K562 (cell line): ENCODE measurements at regions not wholly inside any gene's neighbourhood (a gene's known extent, or its start where the extent isn't known, plus 50 kb on each side); places are given as distances from the start of the nearest gene placed in this dataset.

Experiments
- ATAC-seq: fragments of 200-7000 bp; cut with Tn5 transposase; 3 replicates; pipeline ENCODE4 v1.9.1; 2020; ENCODE audit warnings: moderate library complexity
- BruUV-seq: library from RNA; stranded (reverse); fragments of 400-500 nt; replicated peaks from 2 replicates; lab custom pipeline; 2021; lab: Mats Ljungman, UMichigan
- CTCF ChIA-PET: fragments of 300-600 bp; formaldehyde crosslinking; extraction: SDS; loops from one replicate; lab custom pipeline; 2021; ENCODE audit warnings: low intra/inter-chr PET ratio; lab: Yijun Ruan, JAX
- POLR2A ChIA-PET: fragments of 300-600, 350-650 bp; sonication (Branson Sonifier 250); formaldehyde crosslinking; extraction: SDS; loops from one replicate; lab custom pipeline; 2021; ENCODE audit warnings: antibody characterized with exemption, inconsistent platforms; lab: Yijun Ruan, JAX
- DNase-seq, 4 experiments: peaks; one replicate each; pipeline versions ENCODE4 v3.0.0 to v3.0.0-alpha.2; 2011 to 2018; ENCODE audit warnings: low spot score in 3 of 4, mixed read lengths in 3 of 4; ENCODE audit errors: extremely low read depth in 1 of 4
- FAIRE-seq: peaks from 2 replicates; lab custom pipeline; 2011; peaks lifted over from hg19 to GRCh38; lab: Jason Lieb, UNC
- H2AFZ ChIP-seq: 2 replicates; pipeline ENCODE4 v1.6.0; 2011; ENCODE audit warnings: low read depth, low read length, control low read depth, inconsistent platforms
- H3K27ac ChIP-seq: fragments of 200-600 bp; 3 replicates; pipeline ENCODE4 v1.8.0; 2011; ENCODE audit warnings: low read depth, mild to moderate bottlenecking, control low read depth, inconsistent platforms, low read length, moderate library complexity, mixed read lengths; ENCODE audit errors: extremely low read depth
- H3K27me3 ChIP-seq, 2 experiments: fragments of 300-600 bp in 1 of 2; 2 replicates in 1 of 2; 3 replicates in 1 of 2; pipeline versions ENCODE4 v1.6.0 to v1.8.0; 2011; ENCODE audit warnings: inconsistent platforms in 2 of 2, low read length in 2 of 2, mild to moderate bottlenecking in 1 of 2, mixed read lengths in 1 of 2, moderate library complexity in 1 of 2; ENCODE audit not compliant: control insufficient read depth in 2 of 2, insufficient read depth in 2 of 2
- H3K36me3 ChIP-seq: fragments of 300-600 bp; 3 replicates; pipeline ENCODE4 v1.8.0; 2011; ENCODE audit warnings: mild to moderate bottlenecking, low read length, inconsistent platforms; ENCODE audit not compliant: control insufficient read depth, insufficient read depth
- H3K4me1 ChIP-seq, 2 experiments: fragments of 200-600 bp in 1 of 2; replicated peaks in 1 of 2; 2 replicates in 1 of 2; 3 replicates in 1 of 2; pipeline versions ENCODE4 v1.5.1 to v1.8.0; 2011; ENCODE audit warnings: inconsistent platforms in 2 of 2, low read length in 2 of 2, mild to moderate bottlenecking in 1 of 2, mixed read lengths in 1 of 2, moderate library complexity in 1 of 2; ENCODE audit not compliant: control insufficient read depth in 2 of 2, insufficient read depth in 2 of 2
- H3K4me2 ChIP-seq: 2 replicates; pipeline ENCODE4 v1.6.1; 2011; ENCODE audit warnings: low read length, control low read depth, inconsistent platforms, mixed read lengths; ENCODE audit not compliant: insufficient read depth
- H3K4me3 ChIP-seq: fragments of 200-600 bp; sonication (generic), shearing (Covaris generic); 2 replicates; pipeline ENCODE4 v1.5.1; 2016; ENCODE audit warnings: control low read depth, inconsistent platforms
- H3K79me2 ChIP-seq: fragments of 200-600 bp; 3 replicates; pipeline ENCODE4 v1.8.0; 2011; ENCODE audit warnings: low read length, inconsistent platforms; ENCODE audit not compliant: control insufficient read depth, insufficient read depth
- H3K9ac ChIP-seq, 2 experiments: 2 replicates each; pipeline versions ENCODE4 v1.6.0 to v1.6.1; 2011; ENCODE audit warnings: low read depth in 2 of 2, low read length in 2 of 2, control low read depth in 1 of 2, inconsistent platforms in 1 of 2, mild to moderate bottlenecking in 1 of 2, mixed read lengths in 1 of 2; ENCODE audit not compliant: insufficient read depth in 1 of 2
- H3K9me1 ChIP-seq: one replicate; pipeline ENCODE4 v1.6.0; 2011; ENCODE audit warnings: inconsistent platforms, mild to moderate bottlenecking, low read length, moderate library complexity; ENCODE audit not compliant: control insufficient read depth, insufficient read depth
- H3K9me3 ChIP-seq: replicated peaks from 2 replicates; pipeline ENCODE4 v1.5.1; 2011; ENCODE audit warnings: low read depth, low read length, inconsistent platforms; ENCODE audit not compliant: control insufficient read depth, insufficient read depth
- H4K20me1 ChIP-seq: replicated peaks from 2 replicates; pipeline ENCODE4 v1.6.1; 2011; ENCODE audit warnings: low read length, inconsistent platforms, mixed read lengths; ENCODE audit not compliant: control insufficient read depth, insufficient read depth
- ARID1B ChIP-seq: fragments of 450-650 bp; IDR thresholded peaks from 2 replicates; pipeline ENCODE4 v1.6.1; 2016; ENCODE audit warnings: antibody characterized with exemption, mild to moderate bottlenecking, inconsistent platforms
- CBX3 ChIP-seq, 2 experiments: IDR thresholded peaks; 1 replicate in 1 of 2; 2 replicates in 1 of 2; pipeline ENCODE4 v1.6.1; 2012; ENCODE audit warnings: inconsistent platforms in 2 of 2, low read length in 2 of 2, borderline replicate concordance in 1 of 2, control low read depth in 1 of 2
- IRF9 ChIP-seq: fragments of 450-650 bp; IDR thresholded peaks from 2 replicates; pipeline ENCODE4 v1.6.1; 2016; ENCODE audit warnings: missing biosample characterization, missing genetic modification characterization
- MXD1 ChIP-seq: fragments of 250-450 bp; sonication (Bioruptor Pico); IDR thresholded peaks from 2 replicates; pipeline ENCODE4 v1.8.0; 2021; ENCODE audit warnings: borderline replicate concordance, mild to moderate bottlenecking, moderate library complexity; ENCODE audit not compliant: poor library complexity, severe bottlenecking
- RBM14 ChIP-seq: fragments of 200-400 bp; formaldehyde crosslinking; IDR thresholded peaks from 2 replicates; pipeline ENCODE4 v1.6.1; 2018; ENCODE audit warnings: low read depth, mild to moderate bottlenecking, low read length, moderate library complexity, borderline replicate concordance; ENCODE audit not compliant: insufficient read depth
- SAFB ChIP-seq: fragments of 200-400 bp; formaldehyde crosslinking; IDR thresholded peaks from 2 replicates; pipeline ENCODE4 v1.6.1; 2017; ENCODE audit warnings: low read depth, low read length, borderline replicate concordance
- SMAD4 ChIP-seq: fragments of 250-450 bp; sonication (Bioruptor Pico); conservative IDR thresholded peaks from 2 replicates; pipeline ENCODE4 v1.8.0; 2021; ENCODE audit warnings: inconsistent platforms, mild to moderate bottlenecking, moderate library complexity
- U2AF1 ChIP-seq: fragments of 200-400 bp; formaldehyde crosslinking; optimal IDR thresholded peaks from 2 replicates; pipeline ENCODE3; 2017; ENCODE audit warnings: mild to moderate bottlenecking, low read depth, low read length, moderate library complexity
- ZC3H4 ChIP-seq: sonication (generic); formaldehyde crosslinking; IDR thresholded peaks from 2 replicates; pipeline ENCODE4 v1.9.0; 2021; ENCODE audit warnings: missing genetic modification reagents, borderline replicate concordance
- ZNF436 ChIP-seq: fragments of 250-450, 450-650 bp; sonication (Bioruptor Pico); formaldehyde crosslinking; IDR thresholded peaks from 2 replicates; pipeline ENCODE4 v1.7.0; 2020; ENCODE audit warnings: mild to moderate bottlenecking
- WGBS: fragments of 100-300 bp; shearing (Covaris generic); methylation state at CpG from one replicate; pipeline ENCODE4 v1.1.6; 2016; ENCODE audit warnings: low coverage, mixed read lengths; ENCODE audit not compliant: insufficient coverage; ENCODE audit errors: missing lambda C conversion rate; 5-methylcytosine and 5-hydroxymethylcytosine counted together
- in situ Hi-C: fragments of 300-500 bp; cut with MboI; formaldehyde crosslinking; loops from 4 replicates; pipeline ENCODE4 v1.15.0; 2018; ENCODE audit warnings: inconsistent platforms, mixed read lengths
- intact Hi-C: fragments of 100-400 bp; cut with micrococcal nuclease; formaldehyde crosslinking; loops from 2 replicates; pipeline ENCODE4 v1.14.2; 2022
- TF ChIP-seq, protein P1 (sequence below): fragments of 450-650 bp; IDR thresholded peaks from 2 replicates; pipeline ENCODE4 v1.6.1; 2016; ENCODE audit warnings: mild to moderate bottlenecking
- TF ChIP-seq, protein P2 (sequence below): sonication (generic); IDR thresholded peaks from 2 replicates; pipeline ENCODE4 v1.6.1; 2016

DNA sequence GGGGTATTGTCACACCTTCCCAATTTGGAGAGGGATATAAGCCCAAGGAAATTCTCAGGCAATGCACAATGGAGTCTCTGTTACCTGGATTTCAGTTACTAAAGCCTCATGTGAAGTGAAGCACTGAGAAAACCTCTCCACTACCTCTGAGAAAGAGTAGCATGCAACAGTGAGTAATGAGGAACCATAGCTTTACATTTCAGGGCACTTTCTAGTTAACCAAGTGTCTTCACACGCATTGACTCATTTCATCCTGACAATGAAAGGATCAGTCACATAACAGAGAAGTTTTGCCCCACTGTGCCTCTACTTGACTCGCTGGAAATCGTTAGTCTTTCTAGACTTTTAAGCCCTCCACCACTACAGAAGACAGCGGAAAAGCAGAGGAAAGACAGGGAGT lies 86.2 kb upstream of the ARID1B start:
- in situ Hi-C loops (no loop called here), intact Hi-C loops (no loop called here)
- no peaks in the 10 kb centered on the region for H3K36me3 ChIP-seq
- no peak overlapping the region for H3K4me3 ChIP-seq
- FAIRE-seq (no peak), DNase-seq (no peak), ATAC-seq (no peak)
- H3K9me1 ChIP-seq, result no peaks in the 10 kb centered on the region
- BruUV-seq, result no TSS peak
- WGBS, result 19% methylated on average over 4 of the region's 4 CpGs
- no peaks in the 10 kb centered on the region for H3K79me2 ChIP-seq
- peaks cover 7 to 9% of the 10 kb centered on the region in 2 experiments; a peak in 4 of 5 replicates for H3K4me1 ChIP-seq
- H3K4me2 ChIP-seq, result no peak overlapping the region
- no peaks in the 10 kb centered on the region for H3K9me3 ChIP-seq
- POLR2A ChIA-PET, result interaction anchor here (0.6 kb wide), 2 partner anchors 258 to 482 kb away, joined by 3 read pairs; no protein-coding TSS in a partner anchor
- CTCF ChIA-PET, result no interaction called here
- no peak overlapping the region for H3K9ac ChIP-seq
- 0 out of 2 replicates have a peak overlapping the region, but pooled peaks have one; percentile 9 for H2AFZ ChIP-seq
- H3K27me3 ChIP-seq, result peaks cover 0 to 7% of the 10 kb centered on the region in 2 experiments; a peak in 3 of 5 replicates
- no peaks in the 10 kb centered on the region for H4K20me1 ChIP-seq
- TF ChIP-seq MXD1 (CRISPR knock-in tag) (no peak), IRF9 (tag) (no peak), ZC3H4 (CRISPR knock-in tag) (no peak), U2AF1 (no peak), SAFB (no peak), RBM14 (no peak), CBX3 (IDR thresholded peaks at IDR 0.05; ENCODE audit: borderline replicate concordance in 1 of 2, low read length in 2 of 2) (no peak), SMAD4 (CRISPR knock-in tag) (no peak), ZNF436 (CRISPR knock-in tag) (no peak), ARID1B (no peak)
- TF ChIP-seq, protein P1, sequence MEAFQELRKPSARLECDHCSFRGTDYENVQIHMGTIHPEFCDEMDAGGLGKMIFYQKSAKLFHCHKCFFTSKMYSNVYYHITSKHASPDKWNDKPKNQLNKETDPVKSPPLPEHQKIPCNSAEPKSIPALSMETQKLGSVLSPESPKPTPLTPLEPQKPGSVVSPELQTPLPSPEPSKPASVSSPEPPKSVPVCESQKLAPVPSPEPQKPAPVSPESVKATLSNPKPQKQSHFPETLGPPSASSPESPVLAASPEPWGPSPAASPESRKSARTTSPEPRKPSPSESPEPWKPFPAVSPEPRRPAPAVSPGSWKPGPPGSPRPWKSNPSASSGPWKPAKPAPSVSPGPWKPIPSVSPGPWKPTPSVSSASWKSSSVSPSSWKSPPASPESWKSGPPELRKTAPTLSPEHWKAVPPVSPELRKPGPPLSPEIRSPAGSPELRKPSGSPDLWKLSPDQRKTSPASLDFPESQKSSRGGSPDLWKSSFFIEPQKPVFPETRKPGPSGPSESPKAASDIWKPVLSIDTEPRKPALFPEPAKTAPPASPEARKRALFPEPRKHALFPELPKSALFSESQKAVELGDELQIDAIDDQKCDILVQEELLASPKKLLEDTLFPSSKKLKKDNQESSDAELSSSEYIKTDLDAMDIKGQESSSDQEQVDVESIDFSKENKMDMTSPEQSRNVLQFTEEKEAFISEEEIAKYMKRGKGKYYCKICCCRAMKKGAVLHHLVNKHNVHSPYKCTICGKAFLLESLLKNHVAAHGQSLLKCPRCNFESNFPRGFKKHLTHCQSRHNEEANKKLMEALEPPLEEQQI, result no peak
- TF ChIP-seq, protein P2, sequence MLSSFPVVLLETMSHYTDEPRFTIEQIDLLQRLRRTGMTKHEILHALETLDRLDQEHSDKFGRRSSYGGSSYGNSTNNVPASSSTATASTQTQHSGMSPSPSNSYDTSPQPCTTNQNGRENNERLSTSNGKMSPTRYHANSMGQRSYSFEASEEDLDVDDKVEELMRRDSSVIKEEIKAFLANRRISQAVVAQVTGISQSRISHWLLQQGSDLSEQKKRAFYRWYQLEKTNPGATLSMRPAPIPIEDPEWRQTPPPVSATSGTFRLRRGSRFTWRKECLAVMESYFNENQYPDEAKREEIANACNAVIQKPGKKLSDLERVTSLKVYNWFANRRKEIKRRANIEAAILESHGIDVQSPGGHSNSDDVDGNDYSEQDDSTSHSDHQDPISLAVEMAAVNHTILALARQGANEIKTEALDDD, result no peak
- TF ChIP-seq, all 486 proteins: peak for 0
- no peak overlapping the region for H3K27ac ChIP-seq
